PC-3 (cell line): ENCODE measurements at regions not wholly inside any gene's neighbourhood (a gene's known extent, or its start where the extent isn't known, plus 50 kb on each side); places are given as distances from the start of the nearest gene placed in this dataset.

Experiments
- ATAC-seq: fragments of 200-7000 bp; cut with Tn5 transposase; 2 replicates; pipeline ENCODE4 v1.9.1; 2020; ENCODE audit warnings: mild to moderate bottlenecking, moderate library complexity
- BruUV-seq: library from RNA; stranded (reverse); fragments of 400-500 nt; replicated peaks from 2 replicates; lab custom pipeline; 2021; lab: Mats Ljungman, UMichigan
- CTCF ChIA-PET: fragments of 300-600 bp; sonication (Branson Sonifier 250); formaldehyde crosslinking; loops from one replicate; lab custom pipeline; 2022; ENCODE audit warnings: antibody characterized with exemption; lab: Charles Lee
- POLR2A ChIA-PET: fragments of 300-600 bp; sonication (Branson Sonifier 250); formaldehyde crosslinking; loops from one replicate; lab custom pipeline; 2022; ENCODE audit warnings: antibody characterized with exemption; ENCODE audit not compliant: unreplicated experiment; lab: Charles Lee
- DNase-seq: peaks from one replicate; pipeline ENCODE4 v3.0.0-alpha.2; 2015
- H2AFZ ChIP-seq: fragments of 300-600 bp; sonication (generic); 2 replicates; pipeline ENCODE4 v1.6.0; 2016; ENCODE audit warnings: antibody characterized with exemption, low read length
- H3F3A ChIP-seq: fragments of 300-600 bp; sonication (generic); one replicate; pipeline ENCODE4 v1.6.0; 2017; ENCODE audit warnings: antibody characterized with exemption, low read length, control low read depth, mild to moderate bottlenecking; ENCODE audit not compliant: unreplicated experiment
- H3K27ac ChIP-seq: fragments of 300-600 bp; sonication (generic); 2 replicates; pipeline ENCODE4 v1.5.1; 2016; ENCODE audit warnings: mild to moderate bottlenecking, low read length
- H3K27me3 ChIP-seq: fragments of 300-600 bp; sonication (generic); 2 replicates; pipeline ENCODE4 v1.6.1; 2016; ENCODE audit warnings: low read length, mixed read lengths
- H3K36me3 ChIP-seq: fragments of 300-600 bp; sonication (generic); 2 replicates; pipeline ENCODE4 v1.6.1; 2016; ENCODE audit warnings: low read depth, mixed run types, low read length, mixed read lengths
- H3K4me1 ChIP-seq: fragments of 300-600 bp; sonication (generic); 2 replicates; pipeline ENCODE4 v1.5.1; 2016; ENCODE audit warnings: low read length; ENCODE audit not compliant: insufficient read depth
- H3K4me2 ChIP-seq: fragments of 300-600 bp; sonication (generic); 2 replicates; pipeline ENCODE4 v1.6.0; 2016; ENCODE audit warnings: low read length
- H3K4me3 ChIP-seq: fragments of 300-600 bp; sonication (generic); 2 replicates; pipeline ENCODE4 v1.5.1; 2016; ENCODE audit warnings: mild to moderate bottlenecking, low read length, mixed read lengths
- H3K79me2 ChIP-seq: fragments of 300-600 bp; sonication (generic); 2 replicates; pipeline ENCODE4 v1.6.1; 2017; ENCODE audit warnings: low read length, mixed read lengths
- H3K9ac ChIP-seq: fragments of 300-600 bp; sonication (generic); 2 replicates; pipeline ENCODE4 v1.6.0; 2016; ENCODE audit warnings: mild to moderate bottlenecking, low read length
- H3K9me2 ChIP-seq: fragments of 300-600 bp; sonication (generic); replicated peaks from 2 replicates; pipeline ENCODE4 v1.6.1; 2016; ENCODE audit warnings: mixed run types, low read length, mixed read lengths
- H3K9me3 ChIP-seq: fragments of 300-600 bp; sonication (generic); 2 replicates; pipeline ENCODE4 v1.6.1; 2016; ENCODE audit warnings: low read length, mixed read lengths
- H4K20me1 ChIP-seq: fragments of 300-600 bp; sonication (generic); 2 replicates; pipeline ENCODE4 v1.6.1; 2016; ENCODE audit warnings: low read length, mixed read lengths
- CTCF ChIP-seq: fragments of 300-600 bp; sonication (generic); conservative IDR thresholded peaks from 2 replicates; pipeline ENCODE4 v1.5.1; 2017; ENCODE audit warnings: antibody characterized with exemption, low read depth, mild to moderate bottlenecking, low read length
- EZH2 ChIP-seq: fragments of 300-600 bp; sonication (generic); IDR thresholded peaks from one replicate; pipeline ENCODE4 v1.6.1; 2017; ENCODE audit warnings: antibody characterized with exemption, mild to moderate bottlenecking, low read length; ENCODE audit not compliant: unreplicated experiment
- EZH2phosphoT487 ChIP-seq: fragments of 300-600 bp; sonication (generic); IDR thresholded peaks from 2 replicates; pipeline ENCODE4 v1.6.1; 2018; ENCODE audit warnings: mild to moderate bottlenecking, antibody characterized with exemption, low read length, borderline replicate concordance
- intact Hi-C: fragments of 100-400 bp; cut with micrococcal nuclease; formaldehyde crosslinking; loops from 2 replicates; pipeline ENCODE4 v1.9.0; 2023

- no TSS peak for BruUV-seq
- no peak overlapping the region for H2AFZ ChIP-seq
- H3K27me3 ChIP-seq, result no peaks in the 10 kb centered on the region
- H3K27ac ChIP-seq, result no peak overlapping the region
- TF ChIP-seq EZH2 (no peak), CTCF (no peak), EZH2phosphoT487 (no peak)
- H3K4me3 ChIP-seq, result no peak overlapping the region
- intact Hi-C loops, result loop anchor here (5.0 kb wide), 2 partner anchors 138 to 252 kb away; no protein-coding TSS in a partner anchor
- H3K9ac ChIP-seq, result no peak overlapping the region
- DNase-seq (peak; percentile 87), ATAC-seq (peak; percentile 69)
- H3K9me2 ChIP-seq, result no peaks in the 10 kb centered on the region
- POLR2A ChIA-PET, result interaction anchor here (0.6 kb wide), 1 partner anchor 47 kb away, joined by 7 read pairs; no protein-coding TSS in a partner anchor
- peak overlapping the region; percentile 12; the same call in 1 of the 2 replicates for H3K4me2 ChIP-seq
- H3F3A ChIP-seq, result no peaks in the 10 kb centered on the region
- peaks cover 8% of the 10 kb centered on the region; the same call in 1 of the 2 replicates for H3K9me3 ChIP-seq
- no peaks in the 10 kb centered on the region for H4K20me1 ChIP-seq
- H3K79me2 ChIP-seq, result no peaks in the 10 kb centered on the region
- CTCF ChIA-PET, result interaction anchor here (0.6 to 1.2 kb wide), 7 partner anchors 9 to 902 kb away, joined by 3 to 6 read pairs (median 3); no protein-coding TSS in a partner anchor
- H3K36me3 ChIP-seq, result no peaks in the 10 kb centered on the region
- H3K4me1 ChIP-seq, result peaks cover 31% of the 10 kb centered on the region
Observed at GRCh38 chr14:32259368-32260013, 56.4 kb upstream of the RNU6-8 start.

- Histone ChIP-seq H4K20me1 (no peaks in the 10 kb centered on the region), H3K9me2 (no peaks in the 10 kb centered on the region), H3K9ac (no peak overlapping the region), H3K79me2 (no peaks in the 10 kb centered on the region), H2AFZ (no peak overlapping the region), H3F3A (no peaks in the 10 kb centered on the region), H3K4me1 (peaks cover 11% of the 10 kb centered on the region), H3K27me3 (no peaks in the 10 kb centered on the region), H3K4me3 (no peak overlapping the region), H3K36me3 (no peaks in the 10 kb centered on the region), H3K27ac (no peak overlapping the region), H3K9me3 (peaks cover 11% of the 10 kb centered on the region; the same call in 1 of the 2 replicates), H3K4me2 (no peak overlapping the region)
- DNase-seq (no peak), ATAC-seq (no peak)
- BruUV-seq, result no TSS peak
- TF ChIP-seq CTCF (no peak), EZH2 (no peak), EZH2phosphoT487 (no peak)
- POLR2A ChIA-PET, result no interaction called here
- intact Hi-C loops, result no loop called here
- CTCF ChIA-PET, result no interaction called here
Observed at GRCh38 chr14:32263939-32264567, 61.0 kb upstream of the RNU6-8 start.

- Histone ChIP-seq H3K79me2 (no peaks in the 10 kb centered on the region), H4K20me1 (no peaks in the 10 kb centered on the region), H3K9me2 (no peaks in the 10 kb centered on the region), H3K4me1 (no peaks in the 10 kb centered on the region), H3F3A (no peaks in the 10 kb centered on the region), H3K27ac (no peak overlapping the region), H3K4me2 (no peak overlapping the region), H3K4me3 (no peak overlapping the region), H3K27me3 (no peaks in the 10 kb centered on the region), H2AFZ (no peak overlapping the region), H3K9me3 (peaks cover 11% of the 10 kb centered on the region; the same call in 1 of the 2 replicates), H3K9ac (no peak overlapping the region), H3K36me3 (no peaks in the 10 kb centered on the region)
- no peak for ATAC-seq
- TF ChIP-seq CTCF (no peak), EZH2 (no peak), EZH2phosphoT487 (no peak)
- ChIA-PET CTCF (no interaction called here), POLR2A (no interaction called here)
- intact Hi-C loops, result no loop called here
- no TSS peak for BruUV-seq
- DNase-seq, result no peak
Observed at GRCh38 chr14:32265584-32265983, 62.5 kb upstream of the RNU6-8 start.
